Activated CD4-positive, alpha-beta T cell treated with anti-CD3 and anti-CD28 coated beads, Interleukin-2, amount 50 U/mL, for 1 hour (primary cell): ENCODE measurements at regions not wholly inside any gene's neighbourhood (a gene's known extent, or its start where the extent isn't known, plus 50 kb on each side); places are given as distances from the start of the nearest gene placed in this dataset.

ENCODE experiments used
- DNase-seq: peaks from one replicate; pipeline ENCODE4 v3.0.0-alpha.2; 2020

- no peak for DNase-seq
Measured at GRCh38 chr17:70767102-70767701, 597.9 kb downstream of the KCNJ2 start.

GRCh38 chr17:70769956-70770355 lies 600.6 kb downstream of the KCNJ2 start:
- DNase-seq, result no peak

- no peak for DNase-seq
Measured at GRCh38 chr17:70771804-70772386, 602.6 kb downstream of the KCNJ2 start.

GRCh38 chr17:70772761-70773160 lies 603.4 kb downstream of the KCNJ2 start:
- DNase-seq, result no peak

GRCh38 chr17:70773258-70773657 lies 603.9 kb downstream of the KCNJ2 start:
- DNase-seq, result no peak

GRCh38 chr17:70774339-70775117 lies 605.2 kb downstream of the KCNJ2 start:
- DNase-seq, result no peak

GRCh38 chr17:70775679-70776078 lies 606.3 kb downstream of the KCNJ2 start:
- no peak for DNase-seq

GRCh38 chr17:70776441-70776840 lies 607.1 kb downstream of the KCNJ2 start:
- DNase-seq, result no peak

GRCh38 chr17:70780031-70780430 lies 610.7 kb downstream of the KCNJ2 start:
- DNase-seq, result no peak

- no peak for DNase-seq
Measured at GRCh38 chr17:70786081-70786480, 616.7 kb downstream of the KCNJ2 start.

- DNase-seq, result no peak
Measured at GRCh38 chr17:70787721-70788300, 618.5 kb downstream of the KCNJ2 start.

- no peak for DNase-seq
Measured at GRCh38 chr17:70791748-70792443, 622.6 kb downstream of the KCNJ2 start.

- no peak for DNase-seq
Measured at GRCh38 chr17:70794738-70795137, 625.4 kb downstream of the KCNJ2 start.

- DNase-seq, result no peak
Measured at GRCh38 chr17:70795620-70796019, 626.3 kb downstream of the KCNJ2 start.

- DNase-seq, result no peak
Measured at GRCh38 chr17:70796757-70797156, 627.4 kb downstream of the KCNJ2 start.

- DNase-seq, result no peak
Measured at GRCh38 chr17:70797166-70797565, 627.8 kb downstream of the KCNJ2 start.

GRCh38 chr17:70804161-70804560 lies 634.8 kb downstream of the KCNJ2 start:
- DNase-seq, result no peak

GRCh38 chr17:70808596-70808995 lies 639.3 kb downstream of the KCNJ2 start:
- DNase-seq, result no peak

GRCh38 chr17:70810609-70811008 lies 641.3 kb downstream of the KCNJ2 start:
- no peak for DNase-seq

GRCh38 chr17:70813355-70813930 lies 644.1 kb downstream of the KCNJ2 start:
- DNase-seq, result no peak

GRCh38 chr17:70819183-70819582 lies 649.9 kb downstream of the KCNJ2 start:
- DNase-seq, result no peak

- DNase-seq, result no peak
Measured at GRCh38 chr17:70820276-70820675, 650.9 kb downstream of the KCNJ2 start.
